OCI-LY1 (cell line): ENCODE measurements at regions not wholly inside any gene's neighbourhood (a gene's known extent, or its start where the extent isn't known, plus 50 kb on each side); places are given as distances from the start of the nearest gene placed in this dataset.

ENCODE experiments used
- EZH2 ChIP-seq: fragments of 200-600 bp; sonication (generic), shearing (Covaris generic); IDR thresholded peaks from 2 replicates; pipeline ENCODE4 v1.8.0; 2017; ENCODE audit warnings: borderline replicate concordance, mixed run types, mild to moderate bottlenecking, antibody characterized with exemption, low read length, moderate library complexity, mixed read lengths
- TF ChIP-seq, protein P1 (sequence below): fragments of 200-600 bp; sonication (generic), shearing (Covaris generic); IDR thresholded peaks from 2 replicates; pipeline ENCODE4 v1.5.1; 2017; ENCODE audit warnings: mild to moderate bottlenecking, antibody characterized with exemption, low read length, moderate library complexity, mixed read lengths

DNA sequence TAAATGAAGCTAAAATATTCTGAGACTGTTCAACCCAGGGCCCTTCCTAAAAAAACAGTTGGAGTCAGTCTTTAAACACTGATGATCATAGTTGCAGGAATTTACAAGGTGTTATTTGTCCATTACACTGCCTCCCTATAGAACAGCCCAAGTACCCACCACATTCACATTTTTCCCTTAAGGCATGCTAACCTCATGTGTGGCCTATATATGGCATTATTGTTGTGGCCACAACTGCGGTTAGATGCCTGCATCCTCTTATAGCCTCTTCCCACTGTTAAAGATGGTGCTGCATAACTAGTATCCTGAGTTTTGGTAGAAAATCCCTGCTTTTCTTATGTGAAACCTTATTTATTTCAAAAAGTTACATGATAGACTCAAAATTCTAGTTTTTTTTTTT lies 287.9 kb upstream of the SEMA3A start:
- TF ChIP-seq, protein P1, sequence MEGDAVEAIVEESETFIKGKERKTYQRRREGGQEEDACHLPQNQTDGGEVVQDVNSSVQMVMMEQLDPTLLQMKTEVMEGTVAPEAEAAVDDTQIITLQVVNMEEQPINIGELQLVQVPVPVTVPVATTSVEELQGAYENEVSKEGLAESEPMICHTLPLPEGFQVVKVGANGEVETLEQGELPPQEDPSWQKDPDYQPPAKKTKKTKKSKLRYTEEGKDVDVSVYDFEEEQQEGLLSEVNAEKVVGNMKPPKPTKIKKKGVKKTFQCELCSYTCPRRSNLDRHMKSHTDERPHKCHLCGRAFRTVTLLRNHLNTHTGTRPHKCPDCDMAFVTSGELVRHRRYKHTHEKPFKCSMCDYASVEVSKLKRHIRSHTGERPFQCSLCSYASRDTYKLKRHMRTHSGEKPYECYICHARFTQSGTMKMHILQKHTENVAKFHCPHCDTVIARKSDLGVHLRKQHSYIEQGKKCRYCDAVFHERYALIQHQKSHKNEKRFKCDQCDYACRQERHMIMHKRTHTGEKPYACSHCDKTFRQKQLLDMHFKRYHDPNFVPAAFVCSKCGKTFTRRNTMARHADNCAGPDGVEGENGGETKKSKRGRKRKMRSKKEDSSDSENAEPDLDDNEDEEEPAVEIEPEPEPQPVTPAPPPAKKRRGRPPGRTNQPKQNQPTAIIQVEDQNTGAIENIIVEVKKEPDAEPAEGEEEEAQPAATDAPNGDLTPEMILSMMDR, result no peak
- no peak for TF ChIP-seq EZH2
